Activated CD4-positive, alpha-beta T cell treated with anti-CD3 and anti-CD28 coated beads, Interleukin-2, Interleukin-4, amounts not matched to agents 100 ng/mL and 50 ng/mL, durations not matched to agents 16 hours and 8 hours (primary cell): ENCODE measurements at regions not wholly inside any gene's neighbourhood (a gene's known extent, or its start where the extent isn't known, plus 50 kb on each side); places are given as distances from the start of the nearest gene placed in this dataset.

ENCODE experiments used
- DNase-seq: peaks from one replicate; pipeline ENCODE4 v3.0.0-alpha.2; 2020; ENCODE audit warnings: low spot score

DNA sequence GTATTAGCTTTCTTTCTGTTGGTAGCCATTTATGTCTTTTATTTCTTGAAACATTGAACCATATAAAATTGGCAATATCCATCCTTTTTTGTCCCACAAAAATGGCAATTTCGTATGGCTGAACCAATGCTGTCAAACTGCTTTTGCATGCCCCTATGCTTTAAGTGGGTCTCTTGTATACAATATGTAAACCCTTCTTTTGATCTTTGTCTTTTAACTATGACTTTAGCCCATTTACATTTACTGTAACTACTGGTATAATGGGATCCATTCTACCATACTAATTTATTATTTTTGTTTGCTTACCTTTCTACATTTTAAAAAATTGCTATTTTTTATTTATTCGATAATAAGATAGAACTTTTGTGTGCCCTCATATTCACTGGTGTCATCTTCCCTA lies 93.4 kb downstream of the TENT4A start:
- DNase-seq = no peak

DNA sequence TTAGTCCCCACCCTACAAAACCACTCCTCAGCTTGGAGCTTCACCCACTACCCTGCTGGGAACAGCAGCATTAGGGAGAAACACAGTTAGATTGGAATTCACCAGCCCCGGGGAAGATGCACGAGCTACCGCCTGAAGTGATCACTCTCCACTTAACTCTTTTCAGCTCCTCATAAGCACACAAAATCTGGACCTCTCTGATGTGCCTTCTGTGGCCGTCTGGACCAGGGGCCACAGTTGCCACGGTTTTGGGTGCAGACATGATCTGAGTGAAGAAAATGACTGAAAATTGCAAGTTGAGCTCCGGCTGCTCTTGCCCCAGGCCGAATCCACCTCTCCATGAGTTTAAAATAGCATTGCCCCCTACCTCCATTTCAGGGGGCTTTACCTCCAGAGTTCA lies 95.2 kb downstream of the TENT4A start:
- DNase-seq = no peak

DNA sequence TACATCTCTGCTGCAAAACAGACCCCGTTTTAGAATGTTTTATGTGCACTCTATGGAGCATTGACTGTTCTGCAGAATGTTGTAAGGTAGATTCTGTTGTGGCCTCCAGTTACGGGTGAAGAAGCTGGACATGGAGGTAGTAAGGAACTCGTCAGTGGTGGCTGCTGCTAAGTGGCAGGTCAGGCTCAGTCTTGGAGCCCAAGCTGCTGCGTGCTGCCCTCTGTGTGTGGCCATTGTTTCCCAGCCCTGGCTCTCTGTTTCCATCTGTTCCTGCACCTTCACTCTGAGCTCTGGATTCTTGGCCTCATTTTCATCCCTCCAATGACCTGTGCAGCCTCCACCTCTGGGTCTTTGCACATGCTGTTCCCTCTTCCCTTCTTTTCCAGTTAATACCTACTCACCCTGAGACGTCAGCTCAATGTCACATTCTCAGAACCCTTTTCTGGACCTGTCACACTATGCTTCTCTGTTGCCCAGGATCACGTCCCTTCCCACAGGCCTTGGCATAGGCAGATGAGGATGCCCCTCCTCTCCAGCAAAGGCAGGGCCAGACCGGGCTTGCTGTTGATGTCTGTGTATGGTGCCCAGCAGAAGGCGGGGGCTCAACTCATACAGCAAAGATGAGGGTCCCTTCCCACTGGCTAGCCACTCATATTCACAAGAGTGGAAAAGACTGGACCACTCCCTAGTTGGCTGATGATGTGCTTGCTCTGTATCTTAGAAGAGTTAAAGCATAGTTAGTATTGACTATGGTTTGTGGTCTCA lies 97.6 kb downstream of the TENT4A start:
- no peak for DNase-seq

DNA sequence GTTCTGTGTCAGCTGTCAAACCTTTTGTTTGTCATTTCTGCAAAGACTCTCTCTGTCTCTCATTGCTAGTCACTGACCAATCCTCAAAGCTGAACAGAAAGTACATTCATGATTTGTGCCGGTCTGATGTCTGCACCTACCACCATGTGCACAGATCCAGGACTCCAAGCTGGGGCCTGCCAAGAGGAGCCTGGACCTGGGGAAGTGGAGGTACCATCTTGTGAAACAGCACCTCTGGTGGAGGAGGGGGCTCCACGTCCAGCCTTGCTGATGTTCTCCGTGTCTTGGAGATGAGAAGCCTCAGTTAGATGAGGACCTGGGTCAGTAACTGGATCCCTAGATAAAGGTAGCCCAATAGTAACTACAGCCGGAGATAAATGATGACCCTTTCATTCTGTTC lies 98.9 kb downstream of the TENT4A start:
- no peak for DNase-seq

DNA sequence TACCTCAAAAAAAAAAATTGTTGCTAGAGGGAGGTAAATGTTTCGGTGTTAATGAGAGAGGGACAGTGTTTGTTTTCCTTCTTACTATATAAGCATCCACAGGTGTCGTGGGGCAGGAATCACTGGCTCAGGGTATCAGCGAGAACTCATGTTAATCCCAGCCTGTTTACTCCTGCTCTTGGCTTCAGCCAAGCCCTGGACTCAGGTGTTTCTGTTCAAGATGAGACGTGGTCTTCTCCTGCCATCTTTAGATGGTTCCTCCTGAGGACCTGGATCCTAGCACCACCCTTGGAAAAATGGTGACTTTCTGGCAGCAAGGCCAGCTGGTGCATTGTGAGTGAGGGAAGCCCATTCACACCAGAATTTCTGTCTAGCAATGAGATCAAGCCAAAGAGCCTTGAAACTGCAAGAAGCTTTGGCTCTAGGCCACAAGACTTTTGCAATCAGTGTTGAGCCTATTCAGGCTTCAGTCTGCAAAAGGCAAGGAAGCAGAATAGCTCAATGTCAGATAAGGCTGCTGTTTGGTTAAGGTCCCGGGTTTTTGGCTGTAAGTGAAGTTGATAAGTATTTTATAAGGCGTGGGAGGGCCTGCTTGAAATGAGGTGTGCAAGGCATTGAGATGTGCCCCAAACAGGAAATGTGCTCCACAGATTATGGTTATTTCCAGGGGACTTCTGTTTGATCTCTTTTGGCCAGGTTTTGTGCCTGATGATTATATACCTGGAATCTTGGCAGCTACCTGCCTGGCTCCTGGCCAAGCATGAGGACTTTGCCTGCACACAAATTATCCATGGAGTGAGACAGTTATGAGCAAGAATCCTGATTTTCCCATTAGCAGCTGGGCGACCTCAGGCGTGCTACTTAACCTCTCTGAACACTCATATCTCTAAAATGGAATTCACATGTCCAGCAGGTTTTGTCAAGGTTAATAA lies 99.8 kb downstream of the TENT4A start:
- no peak for DNase-seq

DNA sequence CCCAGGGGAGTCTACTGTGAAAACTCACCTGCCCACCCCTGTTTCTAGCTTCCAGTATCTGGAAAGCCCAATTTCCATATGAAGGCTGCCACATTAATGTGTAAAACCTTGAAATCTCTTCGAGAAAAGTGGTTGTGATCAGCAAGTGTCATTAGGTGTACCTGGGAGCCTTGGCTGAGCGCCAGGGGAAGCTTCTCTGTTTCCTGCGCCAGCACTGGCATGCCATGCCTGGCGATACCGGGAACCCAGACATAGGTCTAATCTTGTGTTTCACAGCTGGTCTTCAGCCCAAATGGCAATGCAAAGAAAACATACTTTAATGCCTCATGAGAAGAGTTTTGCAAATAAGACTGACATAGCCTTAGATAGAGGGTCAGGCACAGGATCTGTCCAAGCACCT lies 101.6 kb downstream of the TENT4A start:
- no peak for DNase-seq

DNA sequence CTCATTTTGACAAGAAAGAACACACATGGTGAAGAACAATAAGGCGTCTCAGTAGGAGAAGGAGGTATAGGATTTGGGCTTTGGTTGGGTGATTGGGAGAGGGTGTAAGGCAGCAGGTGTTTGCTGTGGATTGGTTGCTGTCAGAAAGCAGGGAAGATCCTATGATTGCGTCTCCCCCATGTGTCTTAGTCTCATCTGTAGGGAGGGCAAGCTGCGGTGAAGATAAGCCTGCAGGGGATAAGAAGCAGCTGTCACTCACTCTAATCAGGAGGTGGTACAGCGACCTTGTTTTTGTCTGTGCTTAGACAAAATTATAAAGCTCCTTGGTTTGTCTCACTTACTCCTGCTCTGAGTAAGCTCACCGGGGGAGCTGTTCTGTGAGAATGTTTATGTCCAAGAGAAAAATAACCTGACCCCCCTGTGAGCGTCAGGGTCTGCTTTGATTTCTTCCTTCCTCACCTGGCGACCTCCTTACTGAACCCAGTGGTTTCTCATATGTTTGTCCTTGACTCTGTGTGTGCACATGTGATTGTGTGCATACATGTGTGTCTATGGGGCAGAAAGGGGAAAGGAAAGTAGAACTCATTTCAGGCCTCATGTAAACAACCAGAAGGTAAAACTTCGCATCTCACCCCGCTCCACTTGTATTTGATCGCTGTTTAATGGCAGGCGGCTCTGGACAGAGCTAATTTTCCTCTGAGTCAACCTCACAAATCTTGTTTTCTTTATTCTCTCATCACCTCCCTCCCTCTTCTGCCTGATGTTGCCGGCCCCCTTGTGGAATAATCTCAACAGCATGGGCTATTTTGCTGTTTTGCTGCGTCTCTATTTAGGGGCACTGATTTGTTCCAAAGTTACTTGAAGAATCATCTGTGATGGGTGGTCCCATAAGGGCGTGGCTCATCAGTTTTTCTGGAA lies 105.6 kb downstream of the TENT4A start:
- DNase-seq = no peak

DNA sequence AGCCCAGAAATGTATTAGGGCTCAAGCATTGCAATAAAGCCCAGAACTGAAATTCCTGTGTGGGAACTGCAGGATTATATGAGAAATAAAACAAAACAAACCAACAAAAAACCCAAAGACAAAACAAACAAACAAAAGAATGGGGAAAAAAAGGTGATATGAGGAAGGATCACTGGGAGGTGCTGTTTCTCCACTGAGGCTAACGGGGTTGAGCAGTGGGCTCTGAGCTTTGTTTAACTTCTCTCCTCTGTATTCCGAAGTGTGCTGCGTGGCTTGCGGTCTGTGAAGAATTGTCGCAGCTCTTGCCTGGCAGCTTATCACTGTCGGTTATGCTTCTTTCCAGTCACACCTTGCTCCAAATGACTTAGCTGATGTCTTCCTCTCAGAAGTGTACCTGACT lies 106.3 kb downstream of the TENT4A start:
- no peak for DNase-seq

DNA sequence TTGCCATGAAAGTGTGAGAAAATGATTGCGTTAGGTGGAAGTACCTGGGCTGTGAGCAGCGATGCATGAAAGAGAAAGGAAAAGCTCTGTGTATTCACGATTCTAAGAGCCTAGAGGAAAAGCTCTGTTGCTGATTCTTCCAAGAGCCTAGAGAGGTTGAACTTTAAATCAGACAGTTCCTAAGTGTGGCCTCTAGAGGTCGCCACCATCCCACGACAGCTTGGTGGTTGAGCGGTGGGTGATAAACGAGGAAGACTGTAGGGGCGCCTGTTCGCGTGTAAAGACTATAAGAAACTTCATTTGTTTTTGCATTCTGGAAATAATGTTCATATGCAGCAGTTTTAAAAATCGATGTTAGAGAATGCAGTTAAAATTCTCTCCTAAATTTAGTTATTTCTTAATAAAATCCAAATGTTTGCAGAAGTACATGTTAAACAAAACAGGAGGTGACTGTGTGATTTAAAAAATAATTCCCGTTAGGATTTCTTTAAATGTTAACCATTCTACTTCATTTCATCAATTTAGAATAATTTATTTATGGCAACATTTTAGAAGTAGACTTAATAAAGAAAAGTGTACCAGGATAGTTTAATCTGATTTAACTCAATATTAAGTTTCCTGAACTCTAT lies 107.7 kb downstream of the TENT4A start:
- DNase-seq = peak; percentile 64

DNA sequence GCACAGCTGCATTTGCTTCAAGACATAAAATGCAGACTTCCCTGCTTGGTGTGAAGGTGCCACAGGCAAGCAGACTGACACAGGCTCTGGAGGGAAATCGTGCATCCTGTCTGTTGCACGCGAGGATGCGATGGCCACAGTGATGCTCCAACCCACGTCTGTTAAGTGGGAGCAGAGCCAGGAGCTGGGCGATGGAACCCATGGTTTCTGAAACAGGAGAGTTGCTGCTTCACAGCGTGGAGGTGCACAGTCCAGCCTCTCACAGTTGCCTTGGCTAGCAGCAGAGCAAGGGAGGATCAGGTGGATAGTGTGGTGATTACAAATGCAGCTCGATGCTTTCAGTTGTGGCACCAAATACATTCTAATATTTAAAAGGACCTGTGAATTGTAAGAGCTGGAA lies 108.8 kb downstream of the TENT4A start:
- no peak for DNase-seq

DNA sequence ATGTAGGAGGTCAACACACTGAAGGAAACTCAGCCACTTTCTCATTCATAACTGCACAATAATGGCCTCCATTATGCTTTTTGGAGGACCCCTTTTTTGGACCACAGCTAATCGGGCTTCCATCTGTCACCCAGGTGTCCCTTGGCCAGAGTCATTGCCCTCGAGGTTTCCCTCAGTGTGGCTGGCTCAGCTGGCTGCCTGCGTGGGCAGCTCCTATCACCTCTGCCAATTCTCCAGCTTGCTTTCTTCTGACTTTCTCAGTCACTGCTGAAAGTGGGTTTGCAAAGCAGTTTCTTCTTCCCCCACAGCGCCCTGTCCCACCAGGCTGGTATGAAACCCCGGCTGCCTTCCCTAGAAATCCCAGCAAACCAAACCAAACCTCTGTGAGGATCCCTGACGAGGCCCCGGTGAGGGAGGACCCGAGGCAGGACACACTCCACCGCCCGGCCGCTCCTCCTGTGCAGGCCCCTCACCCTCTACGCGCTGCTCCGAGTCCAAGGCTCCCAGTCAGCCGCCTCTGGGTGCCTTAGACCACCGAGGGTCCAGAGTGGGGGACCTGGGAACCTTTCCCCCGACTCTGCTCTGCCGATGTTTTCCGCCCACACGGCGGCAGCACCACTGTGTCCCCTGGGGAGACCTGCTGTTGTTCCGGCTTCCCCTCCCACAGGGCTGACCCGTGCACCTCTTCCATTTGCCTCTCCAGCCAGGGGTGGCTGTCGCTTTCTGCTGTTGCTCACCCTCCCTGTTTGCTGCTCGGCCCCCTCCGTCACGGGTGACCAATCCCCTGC lies 109.5 kb downstream of the TENT4A start:
- no peak for DNase-seq

DNA sequence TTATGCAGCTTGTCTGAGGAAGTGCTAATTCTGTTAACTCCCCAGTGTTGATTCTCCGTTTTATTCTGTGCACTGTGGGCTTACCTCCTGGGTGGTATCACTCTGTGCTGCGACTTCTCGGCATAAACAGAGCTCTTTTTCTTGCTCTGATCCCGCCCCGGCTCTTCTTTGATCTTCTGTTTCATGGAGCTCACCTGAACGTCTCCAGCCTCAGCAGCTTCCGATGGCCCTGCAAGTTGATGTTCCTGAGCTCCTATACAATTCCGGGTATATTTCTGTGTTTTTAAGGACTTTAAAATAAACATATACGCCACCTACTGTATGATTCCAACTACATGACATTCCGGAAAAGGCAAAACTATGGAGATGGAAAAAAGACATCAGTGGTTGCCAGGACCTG lies 110.8 kb downstream of the TENT4A start:
- no peak for DNase-seq

DNA sequence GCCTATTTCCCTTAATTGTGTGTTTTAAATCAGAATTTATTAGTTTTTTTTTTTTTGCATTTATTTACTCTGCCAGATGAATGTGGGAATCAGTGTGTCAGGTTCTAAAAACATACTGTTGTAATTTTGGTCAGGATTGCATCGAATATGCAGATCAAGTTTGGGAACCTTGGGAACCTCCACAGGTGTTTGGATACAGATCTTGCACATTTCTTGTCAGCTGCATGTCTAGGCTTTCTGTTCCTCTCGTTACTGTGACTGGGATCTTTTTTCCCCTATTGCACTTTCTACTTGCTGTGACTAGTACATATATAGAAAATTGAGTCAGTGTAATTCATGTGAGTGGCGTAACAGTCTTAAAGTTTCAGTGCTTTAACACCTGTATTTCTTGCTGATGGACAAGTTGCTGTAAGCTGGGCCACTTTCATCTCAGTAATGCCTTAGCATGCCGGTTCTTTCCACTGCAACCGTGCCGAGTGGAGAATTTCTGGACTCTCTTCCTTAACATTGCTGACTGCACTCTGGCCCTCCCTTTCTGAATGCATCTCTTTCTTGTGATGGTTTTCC lies 112.5 kb downstream of the TENT4A start:
- no peak for DNase-seq

DNA sequence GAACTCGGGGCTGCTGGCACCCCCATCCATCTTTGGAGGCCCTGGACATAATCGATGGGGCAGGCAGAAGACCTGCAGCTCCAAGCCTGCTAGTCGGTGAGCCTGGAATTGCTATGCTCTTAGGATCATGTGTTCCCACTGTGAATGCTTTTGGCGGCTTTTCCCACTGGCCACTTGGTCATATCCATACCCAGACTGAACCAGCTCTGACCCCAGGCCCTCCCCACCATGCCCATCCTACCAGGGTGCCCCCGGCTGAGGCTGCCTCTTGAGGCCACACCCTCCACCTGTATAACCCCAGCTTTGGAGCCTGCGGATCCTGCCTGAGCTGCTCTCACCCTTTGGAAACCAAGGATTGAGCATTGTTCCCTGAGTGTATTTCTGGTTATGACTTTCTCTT lies 113.5 kb downstream of the TENT4A start:
- no peak for DNase-seq

DNA sequence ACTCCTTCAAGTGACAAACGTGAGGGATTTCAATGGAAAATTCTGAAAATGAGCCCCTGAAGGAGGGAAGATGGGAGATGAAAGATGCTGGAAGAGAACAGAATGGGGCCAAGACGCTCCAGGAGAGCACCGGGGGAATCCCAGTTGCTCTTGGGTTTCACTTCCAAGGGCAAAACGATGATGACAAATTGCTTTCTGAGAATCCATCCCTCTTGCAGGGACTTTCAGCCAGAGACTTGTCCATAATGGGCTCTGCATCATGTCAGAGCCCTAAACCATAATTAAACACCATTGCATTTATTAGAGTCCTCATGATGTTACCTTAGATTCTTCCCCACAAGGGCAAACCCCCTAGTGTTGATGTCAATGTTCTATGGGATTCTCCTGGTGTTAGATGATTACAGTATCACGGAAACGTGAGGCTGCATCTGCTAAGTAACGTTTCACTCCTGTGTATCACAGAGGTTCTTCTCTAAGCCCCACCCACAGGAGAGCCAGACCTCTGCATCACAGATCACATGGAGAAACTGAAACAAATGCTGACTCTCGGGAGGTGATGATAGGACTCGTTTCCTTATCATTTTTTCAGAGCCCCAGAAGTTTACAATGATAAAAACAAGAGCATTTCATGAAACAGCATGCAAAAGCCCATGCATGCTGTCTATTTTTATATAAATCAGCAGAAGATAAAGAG lies 114.4 kb downstream of the TENT4A start:
- DNase-seq = peak; percentile 69

DNA sequence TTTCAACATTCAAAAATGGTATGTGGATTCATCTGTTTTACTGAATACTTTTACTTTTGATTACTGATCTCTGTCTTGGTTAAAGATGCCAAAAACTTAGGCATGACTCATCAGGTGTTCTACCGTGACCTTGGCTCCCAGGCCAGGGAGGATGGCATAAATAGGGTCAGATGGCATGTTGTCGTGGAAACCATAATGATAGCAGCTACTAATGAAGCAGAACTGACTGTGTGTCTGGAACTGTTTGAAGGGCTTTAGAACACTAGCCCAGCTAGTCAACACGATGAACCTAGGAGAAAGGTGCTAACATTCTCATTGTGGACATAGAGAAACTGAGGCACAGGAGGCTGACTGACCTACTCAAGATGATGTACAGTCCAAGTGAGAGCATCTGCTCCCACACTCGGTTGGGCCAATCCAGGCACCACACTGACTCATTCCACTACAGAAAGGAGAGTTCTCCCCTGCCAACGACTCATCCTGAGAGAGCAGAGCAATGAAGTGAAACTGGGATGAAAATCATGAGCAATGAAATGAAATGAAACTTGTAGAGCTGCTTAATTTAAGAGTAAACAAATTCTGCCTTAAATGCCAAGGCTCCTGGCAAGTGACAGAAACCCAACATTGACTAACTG lies 116.0 kb downstream of the TENT4A start:
- DNase-seq = peak; percentile 89

DNA sequence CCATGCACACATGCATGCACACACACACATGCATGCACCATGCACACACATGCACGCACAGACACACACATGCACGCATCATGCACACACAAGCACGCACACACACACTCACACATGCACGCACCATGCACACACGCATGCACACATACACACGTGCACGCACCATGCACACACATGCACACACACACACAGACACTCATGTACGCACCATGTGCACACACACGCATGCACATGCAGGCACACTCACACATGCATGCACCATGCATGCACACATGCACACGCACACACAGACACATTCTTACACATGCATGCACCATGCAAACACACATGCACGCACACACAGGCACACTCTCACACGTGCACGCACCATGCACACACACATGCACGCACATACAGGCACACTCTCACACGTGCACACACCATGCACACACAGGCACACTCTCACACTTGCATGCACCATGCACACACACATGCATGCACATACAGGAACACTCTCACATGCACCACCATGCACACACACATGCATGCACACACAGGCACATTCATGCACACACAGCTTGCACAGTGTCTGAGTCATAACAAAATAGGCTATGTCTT lies 117.5 kb downstream of the TENT4A start:
- DNase-seq = no peak

DNA sequence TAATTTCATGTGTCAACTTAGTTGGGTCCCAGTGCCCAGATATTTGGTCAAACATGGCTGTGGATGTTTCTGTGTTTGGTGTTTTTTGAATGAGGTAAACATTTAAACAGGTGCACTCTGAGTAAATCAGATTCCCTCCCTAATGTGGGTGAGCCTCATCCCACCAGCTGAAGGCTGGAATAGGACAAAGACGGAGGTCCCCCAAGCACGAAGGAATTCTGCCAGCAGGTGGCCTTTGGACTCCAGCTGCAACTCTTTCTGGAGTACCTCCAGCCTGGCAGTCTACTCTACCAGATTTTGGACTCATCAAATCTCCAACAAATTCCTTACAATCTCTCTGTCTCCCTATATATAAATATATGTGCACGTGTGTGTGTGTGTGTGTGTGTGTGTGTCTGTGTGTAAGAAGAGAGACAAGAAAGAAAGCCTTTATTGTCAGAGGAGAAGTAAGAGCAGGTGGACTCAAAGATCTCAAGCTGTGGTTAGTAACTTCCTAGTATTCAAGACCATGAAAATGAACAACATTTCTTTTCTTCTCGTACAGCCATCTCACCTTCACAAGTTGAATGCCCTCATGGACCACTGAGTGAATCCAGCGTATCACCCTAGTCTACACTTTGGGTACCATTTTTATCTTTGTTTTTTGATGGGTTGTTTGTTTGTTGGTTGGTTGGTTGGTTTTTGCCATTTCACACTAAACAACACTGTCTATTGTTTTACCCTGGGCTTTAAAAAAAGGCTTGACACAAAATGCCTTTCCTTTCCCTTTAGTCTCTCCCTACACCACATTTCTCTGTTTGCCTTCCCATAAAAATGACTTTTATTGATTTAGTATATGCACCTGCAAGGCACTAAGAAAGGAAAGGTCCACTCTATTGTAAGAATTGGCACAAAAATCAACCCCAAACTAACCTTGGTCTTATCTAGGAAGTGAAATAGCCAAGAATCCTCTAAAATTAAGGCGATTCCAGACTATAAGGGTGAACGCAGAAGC lies 118.7 kb downstream of the TENT4A start:
- DNase-seq = no peak
